GM21737 (cell line): ENCODE measurements at regions not wholly inside any gene's neighbourhood (a gene's known extent, or its start where the extent isn't known, plus 50 kb on each side); places are given as distances from the start of the nearest gene placed in this dataset.

ENCODE experiments used
- ATAC-seq: cut with Tn5 transposase; IDR thresholded peaks from one replicate; pipeline ENCODE4 v1.9.1; 2021; ENCODE audit warnings: mild to moderate bottlenecking, moderate library complexity; ENCODE audit not compliant: unreplicated experiment

- no peak for ATAC-seq
These were observed 57.8 kb upstream of the CBLN2 start for GRCh38 chr18:72601944-72602343.

GRCh38 chr18:72601481-72601880 is 57.3 kb upstream of the CBLN2 start:
- ATAC-seq, result no peak
